ENCODE measurements at regions not wholly inside any gene's neighbourhood (a gene's known extent, or its start where the extent isn't known, plus 50 kb on each side); places are given as distances from the start of the nearest gene placed in this dataset.

DNA sequence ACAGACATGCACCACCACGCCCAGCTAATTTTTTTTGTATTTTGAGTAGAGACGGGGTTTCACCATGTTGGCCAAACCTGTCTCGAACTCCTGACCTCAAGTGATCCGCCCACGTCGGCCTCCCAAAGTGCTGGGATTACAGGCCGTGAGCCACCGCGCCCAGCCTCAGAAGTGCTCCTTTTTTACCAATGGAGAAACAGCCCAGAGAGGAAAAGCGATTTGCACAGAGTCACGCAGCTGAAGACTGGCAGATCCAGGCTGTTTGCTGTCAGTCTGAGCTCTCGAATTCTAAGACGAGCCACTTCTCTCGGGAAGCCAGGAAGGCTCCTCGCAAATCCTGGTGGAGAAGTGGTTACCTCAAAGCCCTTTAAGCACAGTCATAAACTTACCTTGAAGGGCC lies 57.4 kb upstream of the SDK1 start:
- Histone ChIP-seq H3K36me3 (no peaks in the 10 kb centered on the region), H3K27me3 (no peaks in the 10 kb centered on the region), H3K4me1 (no peaks in the 10 kb centered on the region), H3K27ac (no peak overlapping the region), H3K9me3 (peaks cover 0 to 10% (median 0%) of the 10 kb centered on the region in 11 donors), H3K4me3 (no peak overlapping the region)
- 89 to 94% methylated on average over 15 of the region's 15 CpGs for whole genome bisulfite sequencing, 2 donors
- no peak for TF ChIP-seq CTCF (IDR thresholded peaks at IDR 0.05)
- intact Hi-C loops (cut with DNase I), result no loop called here
- ATAC-seq (no peak), DNase-seq (no peak)

- Histone ChIP-seq H3K27me3 (no peaks in the 10 kb centered on the region), H3K9me3 (peaks cover 0 to 10% (median 0%) of the 10 kb centered on the region in 11 donors), H3K27ac (no peak overlapping the region), H3K4me1 (no peaks in the 10 kb centered on the region), H3K36me3 (no peaks in the 10 kb centered on the region), H3K4me3 (no peak overlapping the region)
- no peak for TF ChIP-seq CTCF (IDR thresholded peaks at IDR 0.05)
- DNase-seq (no peak), ATAC-seq (no peak)
- intact Hi-C loops (cut with DNase I), result no loop called here
- WGBS, 2 donors, result 60% methylated on average over 7 of the region's 7 CpGs
Observed at GRCh38 chr7:3244241-3244814, 56.7 kb upstream of the SDK1 start.

GRCh38 chr7:3245077-3245476 lies 56.0 kb upstream of the SDK1 start:
- no peak for DNase-seq
- Histone ChIP-seq H3K27me3 (no peaks in the 10 kb centered on the region), H3K4me1 (no peaks in the 10 kb centered on the region), H3K9me3 (peaks cover 0 to 10% (median 0%) of the 10 kb centered on the region in 11 donors), H3K27ac (no peak overlapping the region), H3K4me3 (no peak overlapping the region), H3K36me3 (no peaks in the 10 kb centered on the region)
- TF ChIP-seq CTCF (IDR thresholded peaks at IDR 0.05), result no peak
- ATAC-seq, result no peak
- intact Hi-C loops (cut with DNase I), result no loop called here
- WGBS, 2 donors, result 67 to 81% methylated on average over 2 of the region's 2 CpGs

GRCh38 chr7:3245721-3246120 lies 55.3 kb upstream of the SDK1 start:
- H3K4me3 ChIP-seq, result no peak overlapping the region
- intact Hi-C loops (cut with DNase I), result no loop called here
- no peak for TF ChIP-seq CTCF (IDR thresholded peaks at IDR 0.05)
- no peaks in the 10 kb centered on the region for H3K36me3 ChIP-seq
- 74 to 85% methylated on average over 3 of the region's 3 CpGs for WGBS, 2 donors
- peaks cover 0 to 10% (median 0%) of the 10 kb centered on the region in 11 donors for H3K9me3 ChIP-seq
- ATAC-seq (no peak), DNase-seq (no peak)
- H3K4me1 ChIP-seq, result no peaks in the 10 kb centered on the region
- H3K27ac ChIP-seq, result no peak overlapping the region
- no peaks in the 10 kb centered on the region for H3K27me3 ChIP-seq
